SK-N-MC (cell line): ENCODE measurements at regions not wholly inside any gene's neighbourhood (a gene's known extent, or its start where the extent isn't known, plus 50 kb on each side); places are given as distances from the start of the nearest gene placed in this dataset.

Source experiments
- DNase-seq: peaks from one replicate; pipeline ENCODE4 v3.0.0-alpha.2; 2011; ENCODE audit warnings: low read depth, low spot score
- H3K27ac ChIP-seq: fragments of 200-600 bp; sonication (generic); 2 replicates; pipeline ENCODE4 v1.5.1; 2016; ENCODE audit warnings: mixed run types
- H3K36me3 ChIP-seq: fragments of 200-600 bp; sonication (generic); 2 replicates; pipeline ENCODE4 v1.6.1; 2017; ENCODE audit warnings: antibody characterized with exemption, low read length, mixed read lengths; ENCODE audit not compliant: insufficient read depth
- H3K4me3 ChIP-seq: fragments of 200-600 bp; sonication (generic); 2 replicates; pipeline ENCODE4 v1.5.1; 2016
- H3K9ac ChIP-seq: fragments of 200-600 bp; sonication (generic); 2 replicates; pipeline ENCODE4 v1.8.0; 2017; ENCODE audit warnings: mixed run types, mixed read lengths; ENCODE audit not compliant: insufficient read length
- H3K9me3 ChIP-seq: fragments of 200-600 bp; sonication (generic); 2 replicates; pipeline ENCODE4 v1.6.1; 2017; ENCODE audit warnings: low read depth, mild to moderate bottlenecking, antibody characterized with exemption, low read length, moderate library complexity, mixed read lengths
- EZH2 ChIP-seq: fragments of 200-600 bp; sonication (generic); IDR thresholded peaks from one replicate; pipeline ENCODE4 v1.6.1; 2017; ENCODE audit warnings: antibody characterized with exemption
- FOXP2 ChIP-seq: optimal IDR thresholded peaks from 2 replicates; pipeline ENCODE3; 2011; ENCODE audit warnings: mild to moderate bottlenecking, moderate library complexity; ENCODE audit not compliant: insufficient read depth; ENCODE audit errors: extremely low read length, control extremely low read depth
- POLR2AphosphoS5 ChIP-seq: IDR thresholded peaks from 2 replicates; pipeline ENCODE4 v1.6.1; 2012; ENCODE audit warnings: mild to moderate bottlenecking, low read depth, low read length, borderline replicate concordance

DNA sequence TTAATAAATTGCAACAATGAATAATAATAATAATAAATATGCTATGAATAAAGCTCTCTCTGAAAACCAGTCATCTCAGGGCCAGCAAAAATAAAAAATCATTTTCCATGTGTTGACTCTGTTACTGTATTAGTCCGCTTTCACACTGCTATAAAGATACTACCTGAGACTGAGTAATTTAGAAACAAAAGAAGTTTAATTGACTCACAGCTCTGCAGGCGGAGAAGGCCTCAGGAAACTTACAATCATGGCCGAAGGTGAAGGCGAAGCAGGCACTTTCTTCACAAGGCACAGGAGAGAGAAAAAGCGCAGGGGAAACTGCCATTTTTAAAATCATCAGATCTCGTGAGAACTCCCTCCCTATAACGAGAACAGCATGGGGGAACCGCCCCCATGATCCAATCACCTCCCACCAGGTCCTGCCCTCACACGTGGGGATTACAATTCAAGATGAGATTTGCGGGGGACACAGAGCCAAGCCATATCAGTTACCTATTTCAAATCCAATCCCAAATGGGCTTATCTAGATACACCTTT is 224.1 kb downstream of the IGSF11 start:
- no peak for TF ChIP-seq FOXP2
- TF ChIP-seq POLR2AphosphoS5: no peak
- no peak for TF ChIP-seq EZH2
- H3K9ac ChIP-seq: no peak overlapping the region
- H3K36me3 ChIP-seq: no peaks in the 10 kb centered on the region
- H3K27ac ChIP-seq: no peak overlapping the region
- H3K9me3 ChIP-seq: no peaks in the 10 kb centered on the region
- H3K4me3 ChIP-seq: no peak overlapping the region
- DNase-seq: no peak

- TF ChIP-seq FOXP2 (no peak), POLR2AphosphoS5 (no peak), EZH2 (no peak)
- Histone ChIP-seq H3K9ac (no peak overlapping the region), H3K9me3 (no peaks in the 10 kb centered on the region), H3K36me3 (no peaks in the 10 kb centered on the region), H3K4me3 (no peak overlapping the region), H3K27ac (no peak overlapping the region)
- no peak for DNase-seq
Observed at GRCh38 chr3:118811236-118811732, 223.4 kb downstream of the IGSF11 start.

DNA sequence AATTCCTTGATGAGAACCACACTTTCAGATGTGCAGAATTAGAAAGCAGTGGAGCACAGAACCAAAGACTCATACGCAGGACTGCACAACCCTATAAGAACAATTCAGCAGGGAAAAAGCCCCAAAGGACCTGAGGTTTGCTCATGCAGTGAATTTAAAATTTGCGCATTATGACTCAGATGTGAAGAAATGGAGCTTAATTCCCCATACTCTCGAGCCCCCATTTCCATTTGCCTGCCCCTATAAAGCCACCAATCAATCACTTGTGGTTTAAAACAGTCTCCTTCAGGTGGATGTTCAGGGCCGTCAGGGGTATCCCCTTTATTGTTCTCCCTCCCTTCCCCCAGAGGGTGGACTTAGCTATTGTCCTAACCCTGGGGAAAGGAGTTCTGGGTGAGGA is 221.2 kb downstream of the IGSF11 start:
- Histone ChIP-seq H3K27ac (no peak overlapping the region), H3K9me3 (no peaks in the 10 kb centered on the region), H3K9ac (no peak overlapping the region), H3K4me3 (no peak overlapping the region), H3K36me3 (no peaks in the 10 kb centered on the region)
- TF ChIP-seq POLR2AphosphoS5: no peak
- TF ChIP-seq FOXP2: no peak
- TF ChIP-seq EZH2: no peak
- no peak for DNase-seq

GRCh38 chr3:118817748-118818165 is 216.9 kb downstream of the IGSF11 start:
- no peak overlapping the region for H3K9ac ChIP-seq
- H3K27ac ChIP-seq: no peak overlapping the region
- no peaks in the 10 kb centered on the region for H3K9me3 ChIP-seq
- no peak overlapping the region for H3K4me3 ChIP-seq
- DNase-seq: peak; percentile 30
- no peaks in the 10 kb centered on the region for H3K36me3 ChIP-seq
- TF ChIP-seq FOXP2: no peak
- no peak for TF ChIP-seq POLR2AphosphoS5
- no peak for TF ChIP-seq EZH2

- H3K27ac ChIP-seq: no peak overlapping the region
- TF ChIP-seq POLR2AphosphoS5: no peak
- no peak for TF ChIP-seq EZH2
- no peak for TF ChIP-seq FOXP2
- no peak overlapping the region for H3K9ac ChIP-seq
- DNase-seq: no peak
- H3K9me3 ChIP-seq: no peaks in the 10 kb centered on the region
- H3K36me3 ChIP-seq: no peaks in the 10 kb centered on the region
- H3K4me3 ChIP-seq: no peak overlapping the region
Observed at GRCh38 chr3:118818386-118818785, 216.3 kb downstream of the IGSF11 start.

- Histone ChIP-seq H3K9ac (no peak overlapping the region), H3K9me3 (no peaks in the 10 kb centered on the region), H3K4me3 (no peak overlapping the region), H3K27ac (no peak overlapping the region), H3K36me3 (no peaks in the 10 kb centered on the region)
- DNase-seq: no peak
- TF ChIP-seq FOXP2: no peak
- no peak for TF ChIP-seq POLR2AphosphoS5
Observed at GRCh38 chr3:118823626-118824025, 211.0 kb downstream of the IGSF11 start.

DNA sequence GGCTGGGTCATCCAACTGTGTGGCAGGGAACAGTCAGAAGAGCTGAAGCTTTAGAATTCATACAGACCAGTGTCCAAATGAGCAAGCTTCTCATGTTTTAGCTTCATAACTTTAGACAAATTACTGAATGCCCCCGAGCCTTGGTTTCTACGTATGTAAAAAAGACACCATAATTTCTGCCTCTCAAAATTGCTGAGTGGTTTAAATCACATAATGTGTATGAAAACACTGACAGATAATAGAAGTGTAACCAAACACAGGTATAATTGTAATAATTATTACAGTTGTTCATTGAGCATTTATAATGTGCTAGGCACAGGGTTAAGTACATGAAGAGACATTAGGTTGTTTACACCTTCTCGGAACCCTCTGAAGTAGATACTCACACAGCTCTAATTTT is 207.2 kb downstream of the IGSF11 start:
- H3K9me3 ChIP-seq: no peaks in the 10 kb centered on the region
- H3K9ac ChIP-seq: no peak overlapping the region
- H3K27ac ChIP-seq: no peak overlapping the region
- H3K4me3 ChIP-seq: no peak overlapping the region
- H3K36me3 ChIP-seq: no peaks in the 10 kb centered on the region
- DNase-seq: no peak
- no peak for TF ChIP-seq POLR2AphosphoS5
- TF ChIP-seq FOXP2: no peak
- TF ChIP-seq EZH2: no peak

DNA sequence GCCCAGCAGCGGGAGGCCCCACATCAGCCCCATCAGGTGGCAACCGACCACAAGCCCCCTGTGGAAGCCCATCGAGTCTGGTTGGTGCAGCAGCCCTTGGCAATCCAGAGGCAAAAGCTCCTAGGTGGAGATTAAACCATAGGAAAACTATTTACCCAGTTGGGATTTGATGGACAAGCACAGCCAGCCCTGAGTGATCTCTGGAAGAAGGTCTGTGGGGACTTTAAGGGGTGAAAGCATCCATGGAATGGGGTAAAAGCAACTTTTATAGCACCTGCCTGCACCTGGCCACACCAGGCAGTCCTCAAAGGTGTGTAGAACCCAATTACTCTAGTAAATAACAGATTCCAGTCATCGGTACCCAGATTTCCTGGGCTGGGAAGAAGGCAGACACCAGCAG is 206.3 kb downstream of the IGSF11 start:
- Histone ChIP-seq H3K9ac (no peak overlapping the region), H3K4me3 (no peak overlapping the region), H3K27ac (no peak overlapping the region), H3K36me3 (no peaks in the 10 kb centered on the region), H3K9me3 (no peaks in the 10 kb centered on the region)
- no peak for DNase-seq
- TF ChIP-seq FOXP2 (no peak), EZH2 (no peak), POLR2AphosphoS5 (no peak)

- TF ChIP-seq POLR2AphosphoS5: no peak
- no peak for TF ChIP-seq EZH2
- TF ChIP-seq FOXP2: no peak
- Histone ChIP-seq H3K27ac (no peak overlapping the region), H3K4me3 (no peak overlapping the region), H3K9ac (no peak overlapping the region), H3K36me3 (no peaks in the 10 kb centered on the region), H3K9me3 (no peaks in the 10 kb centered on the region)
- DNase-seq: no peak
Observed at GRCh38 chr3:118833075-118833474, 201.6 kb downstream of the IGSF11 start.
